ENCODE measurements at regions not wholly inside any gene's neighbourhood (a gene's known extent, or its start where the extent isn't known, plus 50 kb on each side); places are given as distances from the start of the nearest gene placed in this dataset.
A peak's percentile ranks its signal among the peaks of the same experiment; 100 is the strongest.

GRCh38 chr2:128783896-128784295, 465.2 kb upstream of the HS6ST1 start:
- DNase-seq = no peak

GRCh38 chr2:128784626-128785306, 466.1 kb upstream of the HS6ST1 start:
- no peak for DNase-seq

- peak; percentile 1 for DNase-seq
Measured at GRCh38 chr2:128786316-128786715, 467.6 kb upstream of the HS6ST1 start.

GRCh38 chr2:128786741-128787478, 468.2 kb upstream of the HS6ST1 start:
- DNase-seq = peak; percentile 10

GRCh38 chr2:128787616-128788015, 468.9 kb upstream of the HS6ST1 start:
- peak; percentile 4 for DNase-seq

- DNase-seq = peak; percentile 1
Measured at GRCh38 chr2:128788636-128789220, 470.1 kb upstream of the HS6ST1 start.

GRCh38 chr2:128789221-128789620, 470.6 kb upstream of the HS6ST1 start:
- DNase-seq = peak; percentile 4

- DNase-seq = peak; percentile 10
Measured at GRCh38 chr2:128789776-128790455, 471.2 kb upstream of the HS6ST1 start.

GRCh38 chr2:128790541-128791001, 471.9 kb upstream of the HS6ST1 start:
- DNase-seq = peak; percentile 19

GRCh38 chr2:128791120-128791984, 472.7 kb upstream of the HS6ST1 start:
- peak; percentile 14 for DNase-seq

- DNase-seq = no peak
Measured at GRCh38 chr2:128791985-128792320, 473.3 kb upstream of the HS6ST1 start.

- no peak for DNase-seq
Measured at GRCh38 chr2:128792476-128793054, 473.9 kb upstream of the HS6ST1 start.

- no peak for DNase-seq
Measured at GRCh38 chr2:128793404-128793803, 474.7 kb upstream of the HS6ST1 start.

- no peak for DNase-seq
Measured at GRCh38 chr2:128794285-128794684, 475.6 kb upstream of the HS6ST1 start.

- DNase-seq = no peak
Measured at GRCh38 chr2:128796321-128796720, 477.7 kb upstream of the HS6ST1 start.

- no peak for DNase-seq
Measured at GRCh38 chr2:128797092-128797491, 478.4 kb upstream of the HS6ST1 start.

- no peak for DNase-seq
Measured at GRCh38 chr2:128797533-128797932, 478.9 kb upstream of the HS6ST1 start.

GRCh38 chr2:128797937-128798336, 479.3 kb upstream of the HS6ST1 start:
- no peak for DNase-seq

- no peak for DNase-seq
Measured at GRCh38 chr2:128798502-128799283, 480.0 kb upstream of the HS6ST1 start.

- DNase-seq = no peak
Measured at GRCh38 chr2:128799284-128799552, 480.6 kb upstream of the HS6ST1 start.

GRCh38 chr2:128799730-128800129, 481.1 kb upstream of the HS6ST1 start:
- no peak for DNase-seq

GRCh38 chr2:128801576-128801975, 482.9 kb upstream of the HS6ST1 start:
- peak; percentile 60 for DNase-seq
